ENCODE measurements at regions not wholly inside any gene's neighbourhood (a gene's known extent, or its start where the extent isn't known, plus 50 kb on each side); places are given as distances from the start of the nearest gene placed in this dataset.
"Not testable (repeated sequence)": the region's sequence is repeated elsewhere in the genome, so short reads cannot be mapped to it uniquely, and the experiment has no call there.

GRCh38 chr1:208739636-208740035, 495.5 kb upstream of the PLXNA2 start:
- not testable (repeated sequence) for DNase-seq

GRCh38 chr1:208741296-208741695, 497.1 kb upstream of the PLXNA2 start:
- no peak for DNase-seq

GRCh38 chr1:208743361-208743760, 499.2 kb upstream of the PLXNA2 start:
- DNase-seq: no peak

- no peak for DNase-seq
These were observed 503.8 kb upstream of the PLXNA2 start for GRCh38 chr1:208747979-208748378.

GRCh38 chr1:208748387-208749165, 504.4 kb upstream of the PLXNA2 start:
- no peak for DNase-seq

- DNase-seq: no peak
These were observed 512.3 kb upstream of the PLXNA2 start for GRCh38 chr1:208756339-208756981.

GRCh38 chr1:208757846-208758245, 513.7 kb upstream of the PLXNA2 start:
- no peak for DNase-seq

- no peak for DNase-seq
These were observed 515.1 kb upstream of the PLXNA2 start for GRCh38 chr1:208759255-208759654.

GRCh38 chr1:208763971-208764370, 519.8 kb upstream of the PLXNA2 start:
- DNase-seq: no peak

- no peak for DNase-seq
These were observed 522.6 kb upstream of the PLXNA2 start for GRCh38 chr1:208766832-208767231.

GRCh38 chr1:208767816-208768215, 523.6 kb upstream of the PLXNA2 start:
- DNase-seq: no peak

GRCh38 chr1:208772891-208773290, 528.7 kb upstream of the PLXNA2 start:
- no peak for DNase-seq

- no peak for DNase-seq
These were observed 531.7 kb upstream of the PLXNA2 start for GRCh38 chr1:208775841-208776240.

GRCh38 chr1:208778417-208778816, 534.2 kb upstream of the PLXNA2 start:
- no peak for DNase-seq

- DNase-seq: no peak
These were observed 537.3 kb upstream of the PLXNA2 start for GRCh38 chr1:208781391-208782045.

- no peak for DNase-seq
These were observed 538.0 kb upstream of the PLXNA2 start for GRCh38 chr1:208782186-208782585.

GRCh38 chr1:208785629-208786028, 541.4 kb upstream of the PLXNA2 start:
- DNase-seq: no peak

- DNase-seq: no peak
These were observed 543.0 kb upstream of the PLXNA2 start for GRCh38 chr1:208787219-208787618.

- no peak for DNase-seq
These were observed 543.9 kb upstream of the PLXNA2 start for GRCh38 chr1:208788013-208788540.

- DNase-seq: no peak
These were observed 547.3 kb upstream of the PLXNA2 start for GRCh38 chr1:208791456-208791855.

- DNase-seq: no peak
These were observed 549.7 kb upstream of the PLXNA2 start for GRCh38 chr1:208793861-208794345.

GRCh38 chr1:208799186-208799585, 555.0 kb upstream of the PLXNA2 start:
- no peak for DNase-seq

GRCh38 chr1:208803011-208803811, 559.0 kb upstream of the PLXNA2 start:
- DNase-seq: no peak
